ENCODE measurements at regions not wholly inside any gene's neighbourhood (a gene's known extent, or its start where the extent isn't known, plus 50 kb on each side); places are given as distances from the start of the nearest gene placed in this dataset.

- no peaks in the 10 kb centered on the region for H3K27me3 ChIP-seq (ENCODE audit: insufficient read depth)
- H3K79me2 ChIP-seq (ENCODE audit: insufficient read depth), result no peaks in the 10 kb centered on the region
- no peaks in the 10 kb centered on the region for H3K9me2 ChIP-seq
- H4K20me1 ChIP-seq (ENCODE audit: insufficient read depth), result no peaks in the 10 kb centered on the region
- no peak overlapping the region for H3K27ac ChIP-seq (ENCODE audit: low read depth in 2 of 2, low read length in 1 of 2)
- no peak overlapping the region for H3K4me3 ChIP-seq (ENCODE audit: low read depth in 2 of 2, low read length in 1 of 2)
- DNase-seq, result no peak
- no peak overlapping the region for H3K4me2 ChIP-seq
- H3K9me3 ChIP-seq, result peaks cover 5% of the 10 kb centered on the region; the same call in 1 of the 2 replicates
- no peaks in the 10 kb centered on the region for H3F3A ChIP-seq (replicated peaks; ENCODE audit: insufficient read depth)
- ChIA-PET POLR2A (no interaction called here), CTCF (interaction anchor here (1.0 kb wide), 1 partner anchor 19 kb away, joined by 3 read pairs; no protein-coding TSS in a partner anchor)
- no peaks in the 10 kb centered on the region for H3K4me1 ChIP-seq (ENCODE audit: control insufficient read depth in 1 of 2, insufficient read depth in 2 of 2, low read depth in 1 of 2, low read length in 1 of 2)
- 27% methylated on average over 3 of the region's 3 CpGs for WGBS (ENCODE audit: low lambda C conversion rate)
- no peaks in the 10 kb centered on the region for H3K36me3 ChIP-seq (replicated peaks in 1 of 2; ENCODE audit: control insufficient read depth in 1 of 2, insufficient read depth in 2 of 2, low read length in 1 of 2)
- H3K9ac ChIP-seq, result no peak overlapping the region
- no peak for TF ChIP-seq GABPA (IDR thresholded peaks at IDR 0.05; ENCODE audit: low read depth)
- TF ChIP-seq RAD21 (IDR thresholded peaks at IDR 0.05; ENCODE audit: low read length), result no peak
- TF ChIP-seq IRF3 (IDR thresholded peaks at IDR 0.05; ENCODE audit: low read depth, low read length), result no peak
- TF ChIP-seq NFIC (IDR thresholded peaks at IDR 0.05; ENCODE audit: borderline replicate concordance), result no peak
- no peak for TF ChIP-seq TCF12 (IDR thresholded peaks at IDR 0.05)
- TF ChIP-seq TEAD4 (IDR thresholded peaks at IDR 0.05; ENCODE audit: borderline replicate concordance, insufficient read depth), result no peak
- no peak for TF ChIP-seq CTCF (IDR thresholded peaks at IDR 0.05)
- TF ChIP-seq FOSL2 (IDR thresholded peaks at IDR 0.05; ENCODE audit: borderline replicate concordance, low read depth), result no peak
- TF ChIP-seq ELF1 (IDR thresholded peaks at IDR 0.05), result no peak
- H2AFZ ChIP-seq (ENCODE audit: low read depth), result no peak overlapping the region
Observed at GRCh38 chr19:31961667-31962066, 383.7 kb upstream of the ZNF507 start.

GRCh38 chr19:31962561-31962996 is 382.8 kb upstream of the ZNF507 start:
- CTCF ChIA-PET, result no interaction called here
- H3K36me3 ChIP-seq (replicated peaks in 1 of 2; ENCODE audit: control insufficient read depth in 1 of 2, insufficient read depth in 2 of 2, low read length in 1 of 2), result no peaks in the 10 kb centered on the region
- no peak overlapping the region for H3K9ac ChIP-seq
- POLR2A ChIA-PET, result no interaction called here
- no peaks in the 10 kb centered on the region for H3K27me3 ChIP-seq (ENCODE audit: insufficient read depth)
- H2AFZ ChIP-seq (ENCODE audit: low read depth), result no peak overlapping the region
- H3K4me1 ChIP-seq (ENCODE audit: control insufficient read depth in 1 of 2, insufficient read depth in 2 of 2, low read depth in 1 of 2, low read length in 1 of 2), result no peaks in the 10 kb centered on the region
- no peak for DNase-seq
- no peaks in the 10 kb centered on the region for H3K9me2 ChIP-seq
- H3K4me3 ChIP-seq (ENCODE audit: low read depth in 2 of 2, low read length in 1 of 2), result no peak overlapping the region
- H3K79me2 ChIP-seq (ENCODE audit: insufficient read depth), result no peaks in the 10 kb centered on the region
- no peak overlapping the region for H3K27ac ChIP-seq (ENCODE audit: low read depth in 2 of 2, low read length in 1 of 2)
- no peaks in the 10 kb centered on the region for H4K20me1 ChIP-seq (ENCODE audit: insufficient read depth)
- H3K9me3 ChIP-seq, result peaks cover 5% of the 10 kb centered on the region; the same call in 1 of the 2 replicates
- no peaks in the 10 kb centered on the region for H3F3A ChIP-seq (replicated peaks; ENCODE audit: insufficient read depth)
- whole genome bisulfite sequencing (ENCODE audit: low lambda C conversion rate), result 20% methylated on average over 5 of the region's 5 CpGs
- H3K4me2 ChIP-seq, result no peak overlapping the region
- TF ChIP-seq RXRA (IDR thresholded peaks at IDR 0.05; ENCODE audit: borderline replicate concordance, low read depth) (no peak), YY1 (IDR thresholded peaks at IDR 0.05; ENCODE audit: low read depth) (no peak), GATA2 (CRISPR knock-in tag; IDR thresholded peaks at IDR 0.05) (no peak), SMC3 (IDR thresholded peaks at IDR 0.05; ENCODE audit: low read depth, low read length) (no peak), EZH2phosphoT487 (IDR thresholded peaks at IDR 0.05; ENCODE audit: borderline replicate concordance, low read depth) (no peak), ELF1 (IDR thresholded peaks at IDR 0.05) (no peak), RAD21 (IDR thresholded peaks at IDR 0.05; ENCODE audit: low read length) (no peak), USF1 (IDR thresholded peaks at IDR 0.05; ENCODE audit: borderline replicate concordance, low read depth) (no peak), SIN3A (IDR thresholded peaks at IDR 0.05; ENCODE audit: borderline replicate concordance, low read depth, low read length) (no peak)
- TF ChIP-seq, protein P1, sequence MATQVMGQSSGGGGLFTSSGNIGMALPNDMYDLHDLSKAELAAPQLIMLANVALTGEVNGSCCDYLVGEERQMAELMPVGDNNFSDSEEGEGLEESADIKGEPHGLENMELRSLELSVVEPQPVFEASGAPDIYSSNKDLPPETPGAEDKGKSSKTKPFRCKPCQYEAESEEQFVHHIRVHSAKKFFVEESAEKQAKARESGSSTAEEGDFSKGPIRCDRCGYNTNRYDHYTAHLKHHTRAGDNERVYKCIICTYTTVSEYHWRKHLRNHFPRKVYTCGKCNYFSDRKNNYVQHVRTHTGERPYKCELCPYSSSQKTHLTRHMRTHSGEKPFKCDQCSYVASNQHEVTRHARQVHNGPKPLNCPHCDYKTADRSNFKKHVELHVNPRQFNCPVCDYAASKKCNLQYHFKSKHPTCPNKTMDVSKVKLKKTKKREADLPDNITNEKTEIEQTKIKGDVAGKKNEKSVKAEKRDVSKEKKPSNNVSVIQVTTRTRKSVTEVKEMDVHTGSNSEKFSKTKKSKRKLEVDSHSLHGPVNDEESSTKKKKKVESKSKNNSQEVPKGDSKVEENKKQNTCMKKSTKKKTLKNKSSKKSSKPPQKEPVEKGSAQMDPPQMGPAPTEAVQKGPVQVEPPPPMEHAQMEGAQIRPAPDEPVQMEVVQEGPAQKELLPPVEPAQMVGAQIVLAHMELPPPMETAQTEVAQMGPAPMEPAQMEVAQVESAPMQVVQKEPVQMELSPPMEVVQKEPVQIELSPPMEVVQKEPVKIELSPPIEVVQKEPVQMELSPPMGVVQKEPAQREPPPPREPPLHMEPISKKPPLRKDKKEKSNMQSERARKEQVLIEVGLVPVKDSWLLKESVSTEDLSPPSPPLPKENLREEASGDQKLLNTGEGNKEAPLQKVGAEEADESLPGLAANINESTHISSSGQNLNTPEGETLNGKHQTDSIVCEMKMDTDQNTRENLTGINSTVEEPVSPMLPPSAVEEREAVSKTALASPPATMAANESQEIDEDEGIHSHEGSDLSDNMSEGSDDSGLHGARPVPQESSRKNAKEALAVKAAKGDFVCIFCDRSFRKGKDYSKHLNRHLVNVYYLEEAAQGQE (IDR thresholded peaks at IDR 0.05; ENCODE audit: low read depth, low read length), result no peak
- TF ChIP-seq, protein P2, sequence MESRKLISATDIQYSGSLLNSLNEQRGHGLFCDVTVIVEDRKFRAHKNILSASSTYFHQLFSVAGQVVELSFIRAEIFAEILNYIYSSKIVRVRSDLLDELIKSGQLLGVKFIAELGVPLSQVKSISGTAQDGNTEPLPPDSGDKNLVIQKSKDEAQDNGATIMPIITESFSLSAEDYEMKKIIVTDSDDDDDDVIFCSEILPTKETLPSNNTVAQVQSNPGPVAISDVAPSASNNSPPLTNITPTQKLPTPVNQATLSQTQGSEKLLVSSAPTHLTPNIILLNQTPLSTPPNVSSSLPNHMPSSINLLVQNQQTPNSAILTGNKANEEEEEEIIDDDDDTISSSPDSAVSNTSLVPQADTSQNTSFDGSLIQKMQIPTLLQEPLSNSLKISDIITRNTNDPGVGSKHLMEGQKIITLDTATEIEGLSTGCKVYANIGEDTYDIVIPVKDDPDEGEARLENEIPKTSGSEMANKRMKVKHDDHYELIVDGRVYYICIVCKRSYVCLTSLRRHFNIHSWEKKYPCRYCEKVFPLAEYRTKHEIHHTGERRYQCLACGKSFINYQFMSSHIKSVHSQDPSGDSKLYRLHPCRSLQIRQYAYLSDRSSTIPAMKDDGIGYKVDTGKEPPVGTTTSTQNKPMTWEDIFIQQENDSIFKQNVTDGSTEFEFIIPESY (IDR thresholded peaks at IDR 0.05; ENCODE audit: borderline replicate concordance, low read depth), result no peak
- TF ChIP-seq, protein P3, sequence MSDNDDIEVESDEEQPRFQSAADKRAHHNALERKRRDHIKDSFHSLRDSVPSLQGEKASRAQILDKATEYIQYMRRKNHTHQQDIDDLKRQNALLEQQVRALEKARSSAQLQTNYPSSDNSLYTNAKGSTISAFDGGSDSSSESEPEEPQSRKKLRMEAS (IDR thresholded peaks at IDR 0.05; ENCODE audit: low read depth), result no peak

Data from SK-N-SH (cell line).